ENCODE measurements at regions not wholly inside any gene's neighbourhood (a gene's known extent, or its start where the extent isn't known, plus 50 kb on each side); places are given as distances from the start of the nearest gene placed in this dataset.
"Not testable (repeated sequence)": the region's sequence is repeated elsewhere in the genome, so short reads cannot be mapped to it uniquely, and the experiment has no call there.

DNA sequence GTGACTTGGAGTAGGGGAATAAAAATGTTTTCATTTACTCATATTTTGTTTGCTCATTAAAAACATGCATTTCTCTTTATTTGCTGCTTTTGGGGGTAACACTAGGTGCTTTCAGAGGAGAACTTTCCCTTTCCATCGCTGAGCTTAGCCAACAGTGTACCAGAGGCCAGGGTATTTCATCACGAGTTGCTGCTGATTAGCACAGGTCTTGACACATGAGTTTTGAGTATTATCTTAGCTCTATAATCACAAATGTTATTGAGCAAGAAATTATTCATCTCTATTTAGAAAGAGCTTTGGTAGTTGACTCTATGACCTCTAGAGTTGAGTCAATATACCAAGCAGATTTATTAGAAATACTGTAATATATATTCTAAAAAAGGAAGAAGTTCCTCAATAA is 375.9 kb downstream of the NXPH1 start:
- no peak for DNase-seq

DNA sequence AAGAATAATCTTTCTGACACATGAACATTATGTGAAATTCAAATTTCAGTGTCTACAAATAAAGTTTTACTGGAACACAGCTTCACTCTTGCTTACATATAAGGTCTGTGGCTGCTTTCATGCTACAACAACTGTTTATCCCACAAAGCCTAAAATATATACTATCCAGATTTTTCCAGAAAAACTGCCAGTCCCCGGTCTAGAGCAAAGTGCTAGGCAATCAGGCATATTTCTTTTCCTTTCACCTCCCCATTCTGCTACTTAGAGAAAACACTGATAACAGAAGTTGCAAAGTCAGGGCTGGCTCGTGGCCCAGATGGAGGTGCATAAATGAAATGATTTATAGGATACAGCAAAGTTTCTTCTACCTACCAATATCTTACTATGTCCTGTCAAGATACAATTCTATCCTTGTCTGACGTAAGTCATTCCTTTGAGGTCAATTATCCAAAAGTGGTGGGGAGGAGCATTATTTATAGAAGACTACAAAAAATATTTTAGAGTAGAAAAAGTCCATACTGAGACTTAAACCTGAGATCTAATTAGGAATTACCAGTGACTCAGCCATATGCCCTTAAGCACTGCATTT is 384.1 kb downstream of the NXPH1 start:
- DNase-seq = no peak

- no peak for DNase-seq
Measured at GRCh38 chr7:8818406-8818805, 385.0 kb downstream of the NXPH1 start.

GRCh38 chr7:8822595-8822994 is 389.2 kb downstream of the NXPH1 start:
- DNase-seq = no peak

DNA sequence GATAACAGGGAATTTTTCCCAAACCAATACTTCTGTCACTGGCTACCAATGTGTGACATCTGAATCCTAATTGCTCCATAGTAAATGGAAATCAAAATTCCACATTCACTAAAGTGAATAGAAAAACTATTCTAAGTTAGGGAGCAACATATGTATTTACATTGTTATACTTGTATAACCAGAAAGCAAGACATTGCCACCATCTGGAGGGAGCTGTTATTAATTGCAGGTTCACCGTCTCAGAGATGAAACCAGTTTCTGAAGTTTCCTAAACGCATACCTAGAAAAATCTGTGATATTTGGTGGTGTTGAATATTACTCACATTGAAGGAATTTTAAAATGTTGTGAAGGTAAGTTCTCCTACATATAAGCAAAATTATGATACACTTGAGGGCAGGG is 390.1 kb downstream of the NXPH1 start:
- DNase-seq = no peak

DNA sequence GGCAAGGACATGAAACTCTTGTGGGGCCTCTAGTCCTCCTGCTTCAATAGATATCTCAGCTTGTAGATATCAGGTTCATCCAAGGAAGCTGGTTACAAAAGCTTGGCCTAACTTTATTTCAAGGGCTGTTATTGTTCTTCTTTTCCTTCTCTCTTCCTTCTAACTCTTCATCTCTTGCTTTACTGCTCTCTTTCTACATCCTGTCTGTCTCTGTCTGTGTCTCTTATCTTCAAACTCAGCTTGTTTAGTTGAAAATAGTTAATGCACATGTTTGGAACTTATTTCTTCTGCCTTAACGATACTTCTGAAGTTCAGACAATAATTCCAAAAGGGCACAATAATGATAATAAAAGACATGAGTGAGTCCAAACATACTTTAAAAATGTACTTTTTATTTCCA is 393.9 kb downstream of the NXPH1 start:
- DNase-seq = no peak

DNA sequence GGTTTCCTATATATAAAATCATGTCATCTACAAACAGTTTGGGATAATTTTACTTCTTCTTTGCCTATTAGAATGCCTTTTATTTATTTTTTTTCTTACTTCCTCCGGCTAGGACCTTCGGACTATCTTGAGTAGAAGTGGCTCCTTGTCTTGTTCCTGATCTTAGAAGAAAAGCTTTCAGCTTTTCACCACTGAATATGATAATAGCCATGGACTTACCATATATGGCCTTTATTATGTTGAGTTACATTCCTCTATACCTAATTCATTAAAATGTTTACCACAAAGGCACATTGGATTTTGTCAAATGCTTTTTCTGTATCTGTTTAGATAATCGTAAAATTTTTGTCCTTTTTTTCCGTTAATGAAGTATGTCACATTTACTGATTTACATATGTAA is 395.7 kb downstream of the NXPH1 start:
- DNase-seq = no peak

DNA sequence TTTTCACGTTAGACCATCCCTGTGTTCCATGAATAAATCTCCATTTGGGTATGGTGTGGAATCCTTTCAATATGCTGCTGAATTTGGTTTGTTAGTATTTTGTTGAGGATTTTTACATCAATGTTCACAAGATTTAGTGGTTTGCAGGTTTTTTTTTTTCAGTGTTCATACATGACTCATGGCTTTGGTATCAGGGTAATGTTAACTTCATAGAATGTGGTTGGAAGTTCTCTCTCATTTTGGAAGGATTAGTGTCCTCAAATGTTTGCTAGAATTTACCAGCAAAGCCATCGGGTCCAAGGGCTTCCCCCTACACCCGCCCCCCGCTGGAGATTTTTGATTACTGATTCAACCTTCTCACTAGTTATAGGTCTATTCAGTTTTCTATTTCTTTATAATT is 398.0 kb downstream of the NXPH1 start:
- no peak for DNase-seq

DNA sequence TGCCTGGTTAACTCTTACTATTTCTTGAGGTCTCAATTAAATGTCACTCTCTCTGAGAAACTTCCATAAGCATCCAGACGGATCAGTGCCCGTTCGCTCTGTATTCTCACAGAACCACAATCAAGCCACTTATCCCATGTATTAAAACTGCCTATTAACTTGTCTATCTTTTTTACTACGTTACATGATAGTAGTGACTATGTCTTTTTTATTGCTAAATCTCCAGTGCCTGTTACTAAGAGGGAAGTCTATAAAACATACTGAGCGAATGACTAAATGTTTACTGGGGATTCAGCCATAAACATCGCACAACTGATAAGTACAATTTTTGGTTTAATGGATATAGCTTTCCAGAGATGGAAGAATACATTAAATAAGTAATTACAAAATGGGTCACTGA is 399.9 kb downstream of the NXPH1 start:
- DNase-seq = no peak

DNA sequence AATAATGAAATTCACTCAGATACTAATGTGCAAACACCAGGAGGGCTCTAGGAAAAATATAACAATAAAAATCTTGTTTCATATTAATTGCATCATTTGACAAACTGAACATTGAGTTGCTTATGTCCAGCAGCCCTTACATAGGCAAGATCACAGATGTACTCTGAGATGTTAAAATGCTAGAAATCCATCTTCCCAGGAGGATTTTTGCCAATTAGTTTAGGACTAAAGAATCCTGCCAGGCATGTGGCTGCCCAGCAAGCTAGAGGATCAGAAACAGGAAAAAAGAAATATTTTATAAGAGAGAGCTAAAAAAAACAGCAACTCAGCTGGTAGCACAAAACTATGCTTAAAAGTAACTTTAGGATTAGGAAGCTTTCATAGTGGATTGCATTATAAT is 407.8 kb downstream of the NXPH1 start:
- no peak for DNase-seq

DNA sequence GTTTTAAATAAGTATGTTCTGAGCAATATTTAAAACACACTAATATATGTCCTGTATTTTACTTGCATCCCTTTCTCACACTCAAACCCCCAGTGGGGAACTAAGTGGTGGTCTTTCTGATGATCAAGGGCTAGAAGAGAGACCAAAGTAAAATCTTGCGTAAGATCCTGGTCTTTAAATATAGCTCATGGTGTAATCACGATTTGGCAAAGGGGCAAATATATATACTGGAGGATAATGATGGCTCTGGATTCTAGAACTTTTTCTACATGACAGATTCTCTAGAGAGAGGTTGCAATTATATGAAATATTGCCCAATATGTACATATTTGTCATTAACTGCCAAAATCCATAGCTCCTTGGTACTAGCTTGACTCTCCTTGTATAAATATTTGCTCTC is 438.3 kb downstream of the NXPH1 start:
- no peak for DNase-seq

- no peak for DNase-seq
Measured at GRCh38 chr7:8881916-8882315, 448.5 kb downstream of the NXPH1 start.

- no peak for DNase-seq
Measured at GRCh38 chr7:8885480-8886000, 452.1 kb downstream of the NXPH1 start.

GRCh38 chr7:8890346-8890745 is 456.9 kb downstream of the NXPH1 start:
- DNase-seq = not testable (repeated sequence)

DNA sequence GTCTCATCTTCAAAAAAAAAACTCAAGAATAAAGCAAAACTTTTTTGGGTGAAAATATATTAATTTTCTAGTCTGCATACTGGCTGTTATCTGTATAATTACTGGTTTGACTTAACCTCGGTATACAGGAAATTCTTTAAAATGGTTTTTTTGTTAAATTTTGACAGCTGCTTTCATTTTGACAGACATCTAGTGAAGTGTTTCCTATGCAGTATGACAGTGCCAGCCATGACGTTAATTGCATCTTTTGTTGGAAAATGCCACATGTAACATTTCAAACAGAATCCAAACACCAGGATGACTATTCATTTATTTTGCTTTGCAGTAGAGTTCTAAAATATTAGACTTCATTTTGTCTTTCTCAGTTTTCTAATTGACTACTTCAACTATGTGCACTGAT is 460.4 kb downstream of the NXPH1 start:
- DNase-seq = no peak

DNA sequence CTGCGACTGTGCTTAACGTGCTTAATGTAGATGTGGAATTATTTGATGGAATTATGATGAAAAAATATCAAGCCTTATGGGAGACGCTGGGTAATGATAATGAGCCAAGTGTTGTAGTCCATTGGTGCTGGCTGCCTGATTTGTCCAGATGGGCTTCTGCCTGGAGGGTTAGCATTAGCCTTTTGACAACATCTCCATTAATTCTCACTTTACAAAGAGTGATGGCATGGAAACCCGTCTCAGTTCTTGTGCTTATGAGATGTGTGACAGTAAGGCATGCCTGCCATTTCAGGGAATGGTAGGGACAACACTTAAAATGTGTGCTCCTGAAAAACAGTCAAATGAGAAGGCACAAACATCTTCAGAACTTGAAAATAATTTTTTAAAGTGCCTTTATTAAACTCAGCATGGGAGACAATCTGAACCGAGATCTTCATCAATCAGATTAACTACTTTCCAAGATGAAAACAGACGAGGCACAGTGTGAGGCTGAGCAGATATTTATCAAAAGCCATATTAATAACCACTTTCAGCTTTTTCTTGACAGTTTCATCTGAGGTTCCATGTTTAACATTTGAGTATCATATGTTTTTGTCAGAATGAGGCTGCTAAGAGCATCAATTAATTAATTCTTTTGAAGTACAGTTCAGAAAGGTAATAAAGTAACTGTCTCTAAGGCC is 473.1 kb downstream of the NXPH1 start:
- DNase-seq = no peak

DNA sequence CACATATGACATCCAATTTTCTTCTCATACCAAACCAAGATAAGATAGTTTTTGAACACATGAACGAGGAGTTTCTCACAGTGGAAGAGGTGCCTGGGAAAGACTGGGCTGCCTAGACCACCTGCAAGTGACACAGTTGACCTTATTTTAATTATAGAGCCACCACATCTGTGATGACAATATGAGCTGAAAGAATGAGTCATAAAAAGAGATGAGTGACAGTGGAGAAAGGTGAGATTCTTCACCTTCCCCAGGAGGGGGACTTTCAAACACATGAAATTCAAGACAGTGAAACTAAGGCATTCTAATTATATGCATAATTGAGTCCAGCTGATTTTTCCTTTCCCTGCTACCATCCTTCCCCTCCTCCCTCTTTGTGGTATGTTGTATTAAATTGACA is 475.5 kb downstream of the NXPH1 start:
- DNase-seq = no peak

DNA sequence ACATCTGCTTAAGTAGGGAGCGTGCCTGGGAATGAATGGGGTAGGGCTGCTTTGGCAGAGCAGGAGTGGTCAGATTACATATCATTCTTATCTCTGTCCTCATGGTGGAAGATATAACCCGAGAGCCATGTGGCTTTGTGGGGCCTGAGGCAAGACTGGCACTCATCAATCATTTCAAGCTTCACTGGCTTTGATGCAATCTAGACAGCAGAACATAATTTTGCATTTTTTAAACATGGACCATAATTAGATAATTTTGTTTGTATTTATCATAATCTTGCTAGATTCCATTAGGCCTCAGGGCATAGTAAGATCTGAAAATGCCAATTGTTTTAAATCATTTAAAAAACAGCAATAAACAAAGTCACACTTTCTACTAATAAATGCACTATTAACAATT is 480.3 kb downstream of the NXPH1 start:
- no peak for DNase-seq

DNA sequence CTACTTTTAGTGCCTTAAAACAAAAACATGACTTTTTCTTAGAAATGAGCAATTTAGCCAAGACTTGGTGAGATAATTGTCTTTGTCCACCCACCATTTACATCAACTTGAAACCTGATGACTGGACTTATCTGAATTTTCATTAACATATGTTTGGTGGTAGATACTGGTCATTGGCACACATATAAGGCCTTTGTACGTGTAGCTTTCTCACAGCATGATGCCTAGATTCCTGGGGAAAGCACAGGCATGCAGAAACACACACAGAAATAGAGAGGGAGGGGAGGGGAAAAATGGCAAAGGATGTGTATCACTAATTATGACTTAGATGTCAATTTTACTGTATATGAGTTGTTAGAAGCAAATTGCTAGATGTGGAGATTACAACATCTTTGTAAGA is 488.4 kb downstream of the NXPH1 start:
- no peak for DNase-seq

GRCh38 chr7:8922726-8923125 is 489.3 kb downstream of the NXPH1 start:
- DNase-seq = no peak

GRCh38 chr7:8923164-8923806 is 489.9 kb downstream of the NXPH1 start:
- DNase-seq = no peak

DNA sequence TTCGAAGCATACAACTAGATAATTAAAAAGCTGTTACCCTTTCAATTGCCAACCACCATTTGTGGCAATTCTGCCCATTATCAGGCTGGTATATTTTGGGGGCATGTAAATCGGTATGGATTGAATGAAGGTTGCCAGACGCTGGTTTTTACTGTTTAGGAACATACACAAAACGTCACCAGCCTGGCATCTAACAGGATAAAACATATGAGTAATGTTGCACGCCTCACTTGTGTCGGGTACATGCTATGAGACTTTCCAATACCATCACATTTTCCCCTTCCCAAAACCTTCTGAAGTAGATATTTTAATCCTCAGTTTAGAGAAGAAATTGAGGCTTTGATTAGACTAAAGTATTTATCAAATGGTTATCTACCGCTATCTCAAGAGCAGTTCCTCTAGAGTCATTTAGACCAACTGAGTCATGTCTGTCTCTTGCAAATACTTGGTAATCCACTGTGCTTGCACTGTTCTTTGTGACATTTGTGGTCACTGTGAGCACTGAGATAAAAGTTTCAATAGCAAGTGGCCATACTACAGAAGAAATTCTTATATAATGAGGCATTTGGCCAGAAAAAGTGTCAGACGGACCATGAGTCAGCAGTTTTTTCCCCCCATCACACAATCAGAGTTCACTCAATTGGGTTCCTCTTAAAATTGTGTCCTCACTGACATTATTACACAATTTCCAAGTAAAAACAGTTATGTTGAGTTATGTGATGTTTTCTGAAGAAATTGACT is 498.7 kb downstream of the NXPH1 start:
- DNase-seq = no peak

- DNase-seq = no peak
Measured at GRCh38 chr7:8932751-8933150, 499.3 kb downstream of the NXPH1 start.

DNA sequence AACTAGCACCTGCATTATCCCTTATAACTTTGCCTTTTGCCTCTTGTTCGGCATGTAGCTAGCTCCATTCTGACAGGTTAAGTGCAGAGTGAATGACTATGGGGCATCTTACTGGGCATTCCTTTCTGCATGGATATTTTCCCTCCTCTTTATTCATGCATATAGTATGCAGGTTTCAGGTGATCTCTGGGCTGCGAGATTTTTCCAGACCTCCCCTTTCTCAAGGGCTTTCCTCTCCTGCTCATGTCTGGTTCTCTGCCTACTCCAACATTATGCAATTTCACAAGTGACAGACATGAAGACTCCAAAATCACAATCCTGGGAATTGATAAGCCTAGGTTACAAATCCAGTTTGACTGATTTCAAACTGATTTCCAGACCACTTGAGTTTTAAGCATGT is 503.8 kb downstream of the NXPH1 start:
- no peak for DNase-seq

Data from CD4-positive, alpha-beta T cell treated with Interleukin-17A for 1 hour (primary cell).